Stimulated activated effector memory CD8-positive, alpha-beta T cell treated with anti-CD3 and anti-CD28 coated beads, Interleukin-12 subunit alpha, Interleukin-12 subunit beta, amount 100 ng/mL, for 72 hours (primary cell): ENCODE measurements at regions not wholly inside any gene's neighbourhood (a gene's known extent, or its start where the extent isn't known, plus 50 kb on each side); places are given as distances from the start of the nearest gene placed in this dataset.

Source experiments
- ATAC-seq: fragments of 150-1000 bp; cut with Tn5 transposase; 2 replicates; pipeline ENCODE4 v1.10.0; 2021
- DNase-seq, 2 donors: peaks; one replicate each; pipeline ENCODE4 v3.0.0; 2021 to 2022; ENCODE audit warnings: low spot score in 2 of 2
- H3K27ac Mint-ChIP-seq: one replicate; pipeline ENCODE4 v1.8.0; 2022; ENCODE audit warnings: mild to moderate bottlenecking, mixed read lengths
- H3K36me3 Mint-ChIP-seq: one replicate; pipeline ENCODE4 v1.8.0; 2022; ENCODE audit warnings: mild to moderate bottlenecking, mixed read lengths
- H3K4me1 Mint-ChIP-seq: one replicate; pipeline ENCODE4 v1.8.0; 2022; ENCODE audit warnings: mixed read lengths
- H3K4me3 Mint-ChIP-seq: one replicate; pipeline ENCODE4 v1.8.0; 2022; ENCODE audit warnings: mild to moderate bottlenecking, mixed read lengths
- H3K9me3 Mint-ChIP-seq: one replicate; pipeline ENCODE4 v1.8.0; 2022; ENCODE audit warnings: mixed read lengths

DNA sequence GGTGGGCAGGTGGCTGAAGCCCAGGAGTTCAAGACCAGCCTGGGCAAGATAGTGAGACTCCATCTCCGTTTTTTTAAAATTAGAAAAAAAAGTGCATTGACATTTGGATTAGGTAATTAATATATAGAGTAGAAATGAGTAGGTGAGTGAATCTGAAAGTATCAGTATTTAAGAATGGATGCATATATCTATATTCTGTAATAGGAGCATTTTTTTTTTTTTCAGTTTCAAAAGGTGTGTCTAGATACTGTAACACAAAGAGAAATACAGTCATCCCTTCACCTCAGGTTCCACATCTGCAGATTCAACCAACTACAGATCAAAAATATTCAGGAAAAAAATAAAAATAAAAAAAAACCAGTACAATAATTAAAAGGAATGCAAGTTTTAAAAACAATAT, 50.8 kb downstream of the RBM27 start:
- Mint-ChIP-seq H3K9me3 (no peaks in the 10 kb centered on the region), H3K4me3 (no peak overlapping the region), H3K36me3 (peaks cover 99% of the 10 kb centered on the region), H3K27ac (peak overlapping the region; percentile 8), H3K4me1 (peaks cover 7% of the 10 kb centered on the region)
- ATAC-seq (peak; percentile 55), DNase-seq (no peak)

DNA sequence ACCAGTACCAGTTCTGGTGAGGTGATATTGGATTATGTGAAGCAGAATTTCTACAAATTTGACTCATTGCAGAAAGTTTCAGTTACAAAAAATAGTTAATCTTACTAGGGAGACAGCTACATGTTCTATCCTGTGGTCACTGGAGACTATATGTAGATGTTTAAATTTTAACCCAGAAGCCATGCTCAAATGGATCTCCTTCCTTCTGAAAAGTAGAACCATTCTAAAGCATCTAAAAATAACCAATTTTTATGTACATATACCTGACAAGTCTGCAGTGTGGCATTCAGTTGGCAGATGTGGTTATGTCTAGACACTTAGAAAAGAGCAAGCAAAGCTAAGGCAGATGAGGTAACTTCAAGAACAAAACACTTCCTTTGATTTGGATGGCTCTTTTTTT, 65.5 kb upstream of the POU4F3 start:
- peaks cover 100% of the 10 kb centered on the region for H3K36me3 Mint-ChIP-seq
- peak overlapping the region; percentile 61 for H3K27ac Mint-ChIP-seq
- H3K4me3 Mint-ChIP-seq = no peak overlapping the region
- ATAC-seq (no peak), DNase-seq (no peak)
- no peaks in the 10 kb centered on the region for H3K9me3 Mint-ChIP-seq
- no peaks in the 10 kb centered on the region for H3K4me1 Mint-ChIP-seq

DNA sequence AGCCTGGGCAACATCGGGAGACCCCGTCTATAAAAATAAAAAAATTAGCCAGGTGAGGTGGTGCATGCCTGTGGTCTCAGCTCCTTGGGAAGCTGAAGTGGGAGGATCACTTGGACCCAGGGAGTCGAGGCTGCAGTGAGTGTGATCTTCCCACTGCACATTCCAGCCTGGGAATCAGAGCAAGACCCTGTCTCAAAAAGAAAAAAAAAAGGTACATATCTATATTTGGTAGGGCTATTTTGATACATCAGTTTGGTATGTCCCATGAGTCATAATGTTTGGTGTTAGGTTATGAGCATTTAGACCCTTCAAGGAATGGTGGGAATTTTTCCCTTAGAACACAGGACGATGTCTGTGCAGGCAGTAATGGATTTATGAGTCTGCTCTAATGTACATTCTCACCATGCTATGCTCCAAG, 55.3 kb upstream of the POU4F3 start:
- no peaks in the 10 kb centered on the region for H3K9me3 Mint-ChIP-seq
- H3K4me3 Mint-ChIP-seq = no peak overlapping the region
- H3K36me3 Mint-ChIP-seq = peaks cover 95% of the 10 kb centered on the region
- no peak for ATAC-seq
- peak overlapping the region; percentile 34 for H3K27ac Mint-ChIP-seq
- H3K4me1 Mint-ChIP-seq = no peaks in the 10 kb centered on the region
- no peak for DNase-seq

DNA sequence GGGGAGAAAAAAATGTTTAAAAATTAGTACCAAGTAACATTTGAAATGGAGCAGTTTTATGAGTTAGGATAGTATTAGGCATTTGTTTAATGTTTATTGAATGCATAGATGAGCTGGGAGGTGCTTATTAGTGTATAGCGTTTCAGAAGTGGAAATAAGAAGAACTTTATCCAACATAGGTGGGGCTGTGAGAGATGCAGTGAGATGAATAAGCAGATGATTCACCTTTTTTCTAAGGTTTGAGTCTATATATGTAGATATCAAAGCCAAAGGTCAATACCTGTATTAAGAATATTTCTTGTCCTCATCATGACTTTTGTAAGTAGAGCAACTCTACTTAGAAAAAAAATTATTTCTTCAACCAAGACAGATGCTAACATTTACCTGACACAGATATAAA, 54.6 kb upstream of the POU4F3 start:
- H3K9me3 Mint-ChIP-seq = no peaks in the 10 kb centered on the region
- H3K4me3 Mint-ChIP-seq = no peak overlapping the region
- DNase-seq (no peak), ATAC-seq (no peak)
- peak overlapping the region; percentile 34 for H3K27ac Mint-ChIP-seq
- H3K4me1 Mint-ChIP-seq = no peaks in the 10 kb centered on the region
- peaks cover 95% of the 10 kb centered on the region for H3K36me3 Mint-ChIP-seq
